NCI-H345 treated with DMSO at 0.1 percent for 48 hours (cell line): ENCODE measurements at regions not wholly inside any gene's neighbourhood (a gene's known extent, or its start where the extent isn't known, plus 50 kb on each side); places are given as distances from the start of the nearest gene placed in this dataset.

Experiments used
- DNase-seq: peaks from one replicate; lab custom pipeline; 2025; ENCODE audit not compliant: unreplicated experiment; lab: John Stamatoyannopoulos, UW

- no peak for DNase-seq
Observed at GRCh38 chr2:51628917-51629316, 597.0 kb upstream of the NRXN1 start.

DNA sequence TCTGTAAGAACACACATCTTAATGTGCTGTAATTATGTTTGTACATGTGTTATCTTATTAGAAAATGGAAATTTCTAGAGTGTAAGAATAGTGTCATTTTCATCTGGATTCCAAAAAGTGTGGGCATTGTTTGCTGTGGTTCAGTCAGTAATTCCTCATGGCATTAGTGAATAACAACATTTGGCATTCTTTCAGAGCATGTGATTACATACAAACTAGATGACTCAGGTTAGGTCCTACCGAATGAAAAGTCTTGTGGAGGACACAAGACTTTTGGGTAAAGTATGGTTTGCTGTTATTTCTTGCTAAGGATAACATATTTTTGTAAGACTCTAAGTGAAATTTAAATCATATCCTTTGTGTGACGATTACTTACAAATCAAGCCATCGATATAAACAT, 593.1 kb upstream of the NRXN1 start:
- DNase-seq, result no peak

GRCh38 chr2:51620796-51621195, 588.9 kb upstream of the NRXN1 start:
- DNase-seq, result no peak

- DNase-seq, result no peak
Observed at GRCh38 chr2:51619961-51620360, 588.0 kb upstream of the NRXN1 start.

DNA sequence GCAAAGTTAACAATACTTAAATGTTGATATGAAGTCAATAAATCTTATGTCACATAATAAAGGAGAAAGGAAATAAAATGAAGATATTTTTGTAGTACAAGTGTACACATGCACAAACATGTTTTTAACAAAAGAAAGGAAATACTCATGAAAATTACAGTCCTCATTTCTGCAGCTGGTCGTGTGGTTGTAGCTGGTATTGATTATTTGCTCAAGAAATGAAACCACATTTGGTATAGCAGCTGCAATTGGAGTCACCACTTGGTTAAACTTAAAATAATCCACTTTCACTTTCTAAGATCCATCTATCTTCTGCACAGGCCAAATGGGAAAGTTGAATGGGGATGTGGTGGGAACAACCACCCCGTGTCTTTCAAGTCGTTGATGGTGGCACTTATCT, 580.5 kb upstream of the NRXN1 start:
- DNase-seq, result no peak

DNA sequence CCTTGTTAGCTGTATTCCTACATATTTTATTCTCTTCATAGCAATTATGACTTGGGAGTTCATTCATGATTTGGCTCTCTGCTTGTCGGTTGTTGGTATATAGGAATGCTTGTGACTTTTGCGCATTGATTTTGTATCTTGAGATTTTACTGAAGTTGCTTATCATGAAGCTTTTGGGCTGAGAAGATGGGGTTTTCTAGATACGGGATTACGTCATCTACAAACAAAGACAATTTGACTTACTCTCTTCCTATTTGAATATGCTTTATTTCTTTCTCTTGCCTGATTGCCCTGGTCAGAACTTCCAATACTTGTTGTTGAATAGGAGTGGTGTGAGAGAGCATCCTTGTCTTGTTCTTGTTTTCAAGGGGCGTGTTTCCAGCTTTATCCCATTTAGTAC, 569.8 kb upstream of the NRXN1 start:
- no peak for DNase-seq

DNA sequence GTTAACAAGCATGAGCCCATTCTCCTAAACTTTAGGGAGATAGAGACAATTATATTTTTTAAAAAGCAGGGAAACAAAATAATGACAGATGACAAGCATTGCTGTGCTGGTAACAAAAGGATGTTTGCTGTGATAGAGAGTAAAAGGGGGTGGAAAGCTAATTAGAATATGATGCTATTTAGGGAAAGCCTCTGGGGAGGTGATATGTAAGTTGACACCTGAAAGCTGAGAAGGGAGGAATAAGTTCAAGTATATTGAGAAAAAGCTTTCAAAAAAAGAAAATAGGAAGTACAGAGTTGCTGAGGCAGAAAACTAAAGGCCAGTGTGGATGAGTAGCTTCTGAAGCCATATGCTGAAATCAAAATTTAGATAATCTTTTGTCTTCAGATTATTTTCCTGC, 565.2 kb upstream of the NRXN1 start:
- DNase-seq, result no peak

- no peak for DNase-seq
Observed at GRCh38 chr2:51595836-51596235, 563.9 kb upstream of the NRXN1 start.

DNA sequence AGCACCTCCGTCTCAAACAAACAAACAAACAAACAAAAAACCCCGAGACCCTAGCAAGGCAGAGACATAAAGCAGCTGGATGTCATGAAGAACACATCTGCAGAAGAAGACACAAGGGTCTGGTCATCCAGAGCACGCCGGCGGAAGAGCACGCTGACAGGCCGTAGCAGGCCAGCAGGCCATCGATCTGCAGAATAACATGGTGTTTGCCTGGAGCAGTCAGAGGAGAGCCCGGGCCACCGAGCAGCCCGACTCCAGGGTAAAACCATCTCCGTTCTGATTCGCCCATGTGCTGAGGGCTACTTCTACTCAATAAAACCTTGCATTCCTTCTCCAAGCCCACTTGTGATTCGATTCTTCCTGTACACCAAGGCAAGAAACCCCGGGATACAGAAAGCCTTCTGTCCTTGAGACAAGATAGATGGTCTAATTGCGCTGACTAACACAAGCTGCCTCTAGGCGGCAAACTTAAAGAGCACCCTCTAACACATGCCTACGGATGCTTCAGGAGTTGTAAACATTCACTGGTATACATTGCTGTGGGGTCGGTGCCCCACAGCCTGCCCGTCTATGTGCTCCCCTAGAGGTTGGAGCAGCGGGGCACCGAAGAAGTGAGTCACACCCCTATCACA, 549.8 kb upstream of the NRXN1 start:
- no peak for DNase-seq

DNA sequence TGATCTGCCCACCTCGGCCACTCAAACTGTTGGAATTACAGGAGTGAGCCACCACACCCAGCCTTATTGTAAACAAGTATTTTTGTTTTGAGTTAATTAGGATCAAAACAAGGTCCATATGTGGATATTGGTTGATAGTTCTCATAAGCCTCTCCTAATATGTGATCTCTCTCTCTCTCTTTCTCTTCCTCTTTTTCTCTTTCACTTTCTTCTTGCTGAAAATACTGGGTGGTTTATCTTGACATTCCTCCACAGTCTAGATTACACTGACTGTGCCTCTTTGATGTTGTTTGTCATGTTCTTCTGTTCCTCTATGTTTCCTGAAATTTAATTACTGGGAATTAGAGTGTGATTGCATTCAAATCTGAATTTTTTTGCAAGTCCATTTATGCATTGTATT, 547.5 kb upstream of the NRXN1 start:
- no peak for DNase-seq

DNA sequence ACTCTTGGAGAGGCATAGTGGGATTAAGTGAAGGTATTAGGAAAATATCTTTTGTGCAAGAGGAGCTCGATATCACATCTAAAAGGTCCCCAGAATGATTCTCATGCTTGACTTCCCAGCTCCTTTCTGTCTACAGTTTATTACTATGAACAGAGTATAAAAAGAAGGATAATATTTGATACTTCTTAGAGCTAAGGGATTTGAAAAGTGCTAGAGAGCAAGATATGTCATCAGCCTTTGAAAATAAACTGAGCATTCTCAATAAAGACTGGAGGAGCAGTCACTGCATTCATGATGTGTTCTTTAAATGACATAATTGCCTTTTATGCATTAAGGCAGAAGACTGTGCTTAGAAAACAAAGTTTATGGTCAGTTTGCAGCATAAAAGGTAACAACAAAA, 543.2 kb upstream of the NRXN1 start:
- DNase-seq, result no peak

DNA sequence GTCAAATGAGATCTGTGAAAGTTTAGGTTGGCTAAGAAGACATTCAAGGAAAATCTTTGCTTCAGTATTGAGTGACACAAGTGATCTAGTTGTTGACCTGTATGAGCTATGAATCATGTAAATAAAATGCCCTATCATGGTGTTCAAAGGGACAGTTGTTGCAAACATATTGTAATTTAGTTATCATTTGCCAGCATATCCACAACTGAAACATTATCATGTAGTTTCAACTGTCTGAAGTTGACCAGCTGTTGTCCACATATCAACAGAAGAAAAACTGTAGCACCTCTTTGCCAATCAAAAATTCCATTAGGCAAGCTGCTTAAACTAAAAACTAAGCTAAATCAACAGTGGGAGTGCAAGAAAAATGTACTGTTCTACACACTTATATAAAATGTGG, 527.1 kb upstream of the NRXN1 start:
- no peak for DNase-seq

GRCh38 chr2:51553476-51553875, 521.5 kb upstream of the NRXN1 start:
- DNase-seq, result no peak

DNA sequence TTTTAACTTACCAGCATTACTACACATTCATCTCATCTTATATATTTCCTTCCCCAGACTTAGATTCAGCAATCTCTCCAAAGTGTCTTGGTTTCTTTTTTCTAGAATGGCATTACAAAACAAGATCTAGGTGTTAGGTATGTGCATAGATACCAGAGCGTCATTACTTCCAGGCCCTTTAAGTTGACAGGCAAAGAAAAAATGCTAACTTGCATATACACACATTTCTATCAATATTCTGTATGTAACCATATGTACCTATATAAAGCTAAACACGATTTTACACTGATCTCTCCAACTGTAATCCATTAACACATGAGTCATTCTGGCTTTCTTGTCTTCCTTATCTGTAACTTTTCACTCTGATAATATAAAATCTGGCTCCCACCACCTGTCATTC, 503.8 kb upstream of the NRXN1 start:
- no peak for DNase-seq

- DNase-seq, result no peak
Observed at GRCh38 chr2:51534166-51534565, 502.2 kb upstream of the NRXN1 start.

DNA sequence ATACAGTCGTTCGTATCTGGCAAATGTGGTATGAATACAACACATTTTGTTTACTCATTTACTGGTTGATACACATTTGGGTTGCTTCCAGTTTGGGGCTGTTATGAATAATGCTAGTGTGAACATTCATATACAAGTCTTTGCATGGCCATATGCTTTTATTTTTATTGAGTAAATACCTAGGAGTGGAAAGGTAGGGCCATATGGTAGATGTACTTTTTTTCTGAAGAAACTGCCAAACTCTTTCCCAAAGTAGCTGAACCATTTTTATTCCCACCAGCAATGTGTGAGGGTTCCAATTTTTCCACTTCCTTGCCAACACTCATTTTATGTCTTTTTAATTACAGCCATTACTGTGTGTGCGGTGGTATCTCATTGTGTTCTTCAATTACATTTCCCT, 496.2 kb upstream of the NRXN1 start:
- DNase-seq, result no peak

GRCh38 chr2:51526766-51527165, 494.8 kb upstream of the NRXN1 start:
- DNase-seq, result no peak

- DNase-seq, result no peak
Observed at GRCh38 chr2:51516667-51517066, 484.7 kb upstream of the NRXN1 start.

GRCh38 chr2:51511002-51511401, 479.1 kb upstream of the NRXN1 start:
- DNase-seq, result no peak

DNA sequence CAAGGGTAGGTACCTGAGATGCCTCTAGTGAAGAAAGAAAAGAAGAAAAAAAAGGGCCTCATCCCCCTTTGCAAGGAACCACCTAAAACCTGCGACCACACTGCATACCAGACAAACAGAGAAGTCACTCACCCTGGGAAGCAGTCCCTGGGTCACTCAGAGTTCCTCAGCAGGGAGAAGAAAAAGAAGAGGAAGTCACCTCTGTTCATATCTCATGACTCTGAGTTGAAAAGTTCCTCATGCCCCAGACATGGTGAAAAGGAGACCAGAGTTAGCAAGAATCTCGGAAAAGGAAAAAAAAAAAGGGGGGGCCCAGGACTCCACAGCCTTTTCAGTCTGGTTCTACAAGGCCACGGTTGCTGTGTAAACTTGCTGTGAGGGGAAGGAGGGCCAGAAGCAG, 478.4 kb upstream of the NRXN1 start:
- DNase-seq, result no peak

GRCh38 chr2:51505533-51505932, 473.6 kb upstream of the NRXN1 start:
- DNase-seq, result no peak

DNA sequence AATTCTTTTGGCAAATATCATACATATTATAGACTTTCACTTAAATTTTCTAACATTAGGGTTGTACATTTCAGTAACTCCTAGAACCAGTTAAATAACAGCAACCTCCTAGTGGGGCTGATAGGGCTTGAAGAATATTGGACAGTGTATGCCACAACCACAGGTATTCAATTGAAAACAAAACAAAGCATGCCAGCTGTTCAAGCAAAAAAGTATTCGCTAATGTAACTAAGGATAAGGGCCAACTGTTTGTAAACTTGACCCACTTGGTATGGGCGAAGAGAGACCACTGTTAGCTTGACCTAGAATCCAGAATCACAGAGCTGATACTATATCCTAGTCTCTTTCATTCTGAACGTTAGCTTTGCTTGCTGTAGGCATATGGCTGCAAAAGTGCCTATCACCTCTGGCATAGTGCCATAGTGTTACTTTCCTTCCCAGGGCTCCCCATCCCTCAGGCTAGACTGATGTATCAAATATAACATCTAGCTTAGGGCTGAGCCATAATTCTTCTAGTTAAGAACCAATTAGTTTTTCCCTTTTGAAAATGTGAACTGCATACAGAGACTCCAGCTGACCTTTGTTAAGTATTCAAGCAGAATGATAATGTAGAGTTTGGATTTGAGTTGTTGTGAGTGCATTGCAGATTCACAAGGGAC, 458.8 kb upstream of the NRXN1 start:
- peak; percentile 54 for DNase-seq

DNA sequence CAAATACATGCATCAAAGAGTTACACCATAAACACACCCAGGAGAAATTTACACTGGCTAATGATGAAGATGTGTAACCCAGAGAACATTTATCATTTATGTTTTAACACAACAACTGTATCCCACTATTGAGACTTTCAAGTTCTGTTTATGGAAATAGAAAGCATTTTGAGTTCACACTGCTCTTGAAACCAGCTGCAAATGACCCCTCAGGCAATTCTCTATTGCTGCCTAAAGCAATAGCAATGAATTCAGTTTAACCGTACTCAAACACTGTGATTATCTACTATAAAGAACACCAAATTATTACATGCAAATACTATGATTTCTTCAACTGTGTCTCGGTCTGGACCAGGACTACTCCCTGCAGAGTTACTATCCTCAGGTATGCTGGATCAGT, 452.7 kb upstream of the NRXN1 start:
- no peak for DNase-seq
